GOT3 (cell line): ENCODE measurements at regions not wholly inside any gene's neighbourhood (a gene's known extent, or its start where the extent isn't known, plus 50 kb on each side); places are given as distances from the start of the nearest gene placed in this dataset.

Experiments used
- DNase-seq: peaks from one replicate; lab custom pipeline; 2025; ENCODE audit warnings: mixed read lengths; lab: John Stamatoyannopoulos, UW

GRCh38 chr2:234335661-234336228 is 161.1 kb downstream of the ARL4C start:
- DNase-seq, result no peak

- no peak for DNase-seq
Measured at GRCh38 chr2:234334756-234335155, 162.1 kb downstream of the ARL4C start.

- DNase-seq, result no peak
Measured at GRCh38 chr2:234334151-234334550, 162.7 kb downstream of the ARL4C start.

- DNase-seq, result no peak
Measured at GRCh38 chr2:234333168-234334130, 163.4 kb downstream of the ARL4C start.

- DNase-seq, result no peak
Measured at GRCh38 chr2:234331966-234332365, 164.9 kb downstream of the ARL4C start.

GRCh38 chr2:234331566-234331965 is 165.3 kb downstream of the ARL4C start:
- DNase-seq, result no peak

GRCh38 chr2:234330902-234331301 is 166.0 kb downstream of the ARL4C start:
- DNase-seq, result no peak

- no peak for DNase-seq
Measured at GRCh38 chr2:234329202-234329960, 167.5 kb downstream of the ARL4C start.

- no peak for DNase-seq
Measured at GRCh38 chr2:234328444-234328990, 168.4 kb downstream of the ARL4C start.

- no peak for DNase-seq
Measured at GRCh38 chr2:234326694-234327093, 170.2 kb downstream of the ARL4C start.

GRCh38 chr2:234324116-234324515 is 172.8 kb downstream of the ARL4C start:
- no peak for DNase-seq

- no peak for DNase-seq
Measured at GRCh38 chr2:234322766-234323465, 174.0 kb downstream of the ARL4C start.

GRCh38 chr2:234320066-234320465 is 176.8 kb downstream of the ARL4C start:
- no peak for DNase-seq

GRCh38 chr2:234318361-234318760 is 178.5 kb downstream of the ARL4C start:
- no peak for DNase-seq

GRCh38 chr2:234313558-234313957 is 183.3 kb downstream of the ARL4C start:
- no peak for DNase-seq

- no peak for DNase-seq
Measured at GRCh38 chr2:234310166-234310565, 186.7 kb downstream of the ARL4C start.

GRCh38 chr2:234309431-234309830 is 187.4 kb downstream of the ARL4C start:
- DNase-seq, result no peak

GRCh38 chr2:234308813-234309195 is 188.1 kb downstream of the ARL4C start:
- no peak for DNase-seq

GRCh38 chr2:234308073-234308812 is 188.6 kb downstream of the ARL4C start:
- DNase-seq, result no peak

GRCh38 chr2:234307322-234307961 is 189.4 kb downstream of the ARL4C start:
- DNase-seq, result no peak
